HepG2 (cell line): ENCODE measurements at regions not wholly inside any gene's neighbourhood (a gene's known extent, or its start where the extent isn't known, plus 50 kb on each side); places are given as distances from the start of the nearest gene placed in this dataset.

ENCODE experiments used
- ATAC-seq: fragments of 200-7000 bp; cut with Tn5 transposase; 3 replicates; pipeline ENCODE4 v1.9.1; 2020; ENCODE audit warnings: mild to moderate bottlenecking, moderate library complexity
- BruUV-seq: library from RNA; stranded (reverse); fragments of 400-500 nt; replicated peaks from 2 replicates; lab custom pipeline; 2021; lab: Mats Ljungman, UMichigan
- CTCF ChIA-PET: fragments of 300-600 bp; formaldehyde crosslinking; extraction: SDS; loops from one replicate; lab custom pipeline; 2021; ENCODE audit warnings: low total read pairs, inconsistent platforms, low intra/inter-chr PET ratio; lab: Yijun Ruan, JAX
- POLR2A ChIA-PET: fragments of 350-600 bp; sonication (Branson Sonifier 250); formaldehyde crosslinking; loops from one replicate; lab custom pipeline; 2020; ENCODE audit warnings: antibody characterized with exemption, inconsistent platforms; lab: Yijun Ruan, JAX
- DNase-seq: peaks from one replicate; pipeline ENCODE4 v3.0.0-alpha.2; 2015; ENCODE audit warnings: low spot score
- FAIRE-seq: peaks from 3 replicates; lab custom pipeline; 2011; peaks lifted over from hg19 to GRCh38; lab: Jason Lieb, UNC
- H2AFZ ChIP-seq: one replicate; pipeline ENCODE4 v1.6.1; 2011; ENCODE audit warnings: low read length, inconsistent platforms
- H3K27ac ChIP-seq: fragments of 300-600 bp; 3 replicates; pipeline ENCODE4 v1.8.0; 2011; ENCODE audit warnings: mixed run types, mild to moderate bottlenecking, mixed read lengths, low read length, inconsistent platforms; ENCODE audit not compliant: insufficient read depth; ENCODE audit errors: extremely low read length
- H3K27me3 ChIP-seq, 2 experiments: fragments of 200-600 bp in 1 of 2; 2 replicates in 1 of 2; 3 replicates in 1 of 2; pipeline versions ENCODE4 v1.6.0 to v1.8.0; 2011; ENCODE audit warnings: low read length in 2 of 2, mild to moderate bottlenecking in 2 of 2, moderate library complexity in 2 of 2, inconsistent platforms in 1 of 2; ENCODE audit not compliant: insufficient read depth in 2 of 2, control insufficient read depth in 1 of 2
- H3K36me3 ChIP-seq, 2 experiments: fragments of 200-600 bp in 1 of 2; replicated peaks in 1 of 2; 2 replicates in 1 of 2; 3 replicates in 1 of 2; pipeline versions ENCODE4 v1.5.1 to v1.8.0; 2011; ENCODE audit warnings: low read length in 2 of 2, inconsistent platforms in 1 of 2; ENCODE audit not compliant: insufficient read depth in 2 of 2, control insufficient read depth in 1 of 2
- H3K4me1 ChIP-seq: 2 replicates; pipeline ENCODE4 v1.5.1; 2012; ENCODE audit warnings: low read length, inconsistent platforms; ENCODE audit not compliant: insufficient read depth
- H3K4me2 ChIP-seq: 2 replicates; pipeline ENCODE4 v1.6.0; 2011; ENCODE audit warnings: low read depth, low read length, inconsistent platforms
- H3K4me3 ChIP-seq, 3 experiments: fragments of 200-600 bp in 1 of 3; sonication (generic), shearing (Covaris generic) in 1 of 3; replicated peaks in 1 of 3; 2 replicates each; pipeline ENCODE4 v1.5.1; 2011 to 2016; ENCODE audit warnings: low read length in 3 of 3, inconsistent platforms in 2 of 3, low read depth in 2 of 3, mild to moderate bottlenecking in 2 of 3, control low read depth in 1 of 3, mixed read lengths in 1 of 3; ENCODE audit not compliant: insufficient read depth in 1 of 3
- H3K79me2 ChIP-seq: one replicate; pipeline ENCODE4 v1.6.1; 2011; ENCODE audit warnings: low read length, inconsistent platforms; ENCODE audit not compliant: insufficient read depth
- H3K9ac ChIP-seq: 2 replicates; pipeline ENCODE4 v1.6.0; 2011; ENCODE audit warnings: mild to moderate bottlenecking, low read depth, low read length, inconsistent platforms; ENCODE audit not compliant: insufficient read depth
- H3K9me3 ChIP-seq: 2 replicates; pipeline ENCODE4 v1.5.1; 2012; ENCODE audit warnings: mild to moderate bottlenecking, low read length
- H4K20me1 ChIP-seq: 2 replicates; pipeline ENCODE4 v1.6.0; 2011; ENCODE audit warnings: inconsistent platforms, mild to moderate bottlenecking, low read length, moderate library complexity; ENCODE audit not compliant: insufficient read depth
- DPF2 ChIP-seq: sonication (generic); formaldehyde crosslinking; IDR thresholded peaks from 2 replicates; pipeline ENCODE4 v1.4.0; 2020; ENCODE audit warnings: mild to moderate bottlenecking, low read depth, missing genetic modification reagents, borderline replicate concordance
- FOXA1 ChIP-seq, 2 experiments: fragments of 450-650 bp in 1 of 2; sonication (generic) in 1 of 2; formaldehyde crosslinking in 1 of 2; IDR thresholded peaks; 2 replicates each; pipeline versions ENCODE4 v1.4.0 to v1.6.1; 2016 to 2020; ENCODE audit warnings: missing genetic modification reagents in 1 of 2
- NFE2L1 ChIP-seq: sonication (generic); formaldehyde crosslinking; IDR thresholded peaks from 2 replicates; pipeline ENCODE4 v1.4.0; 2020; ENCODE audit warnings: missing genetic modification reagents, mild to moderate bottlenecking, borderline replicate concordance
- NR2F6 ChIP-seq, 2 experiments: IDR thresholded peaks; 2 replicates each; pipeline ENCODE4 v1.6.1; 2016; ENCODE audit warnings: antibody characterized with exemption in 1 of 2, mild to moderate bottlenecking in 1 of 2
- RBM39 ChIP-seq: fragments of 200-400 bp; formaldehyde crosslinking; IDR thresholded peaks from one replicate; pipeline ENCODE4 v1.6.1; 2018; ENCODE audit warnings: antibody characterized with exemption, mild to moderate bottlenecking, low read depth, low read length; ENCODE audit not compliant: poor library complexity, severe bottlenecking
- RXRA ChIP-seq: sonication (generic); formaldehyde crosslinking; IDR thresholded peaks from 2 replicates; pipeline ENCODE4 v1.5.1; 2020; ENCODE audit warnings: missing genetic modification reagents
- SAP130 ChIP-seq: IDR thresholded peaks from 2 replicates; pipeline ENCODE4 v1.6.1; 2016; ENCODE audit warnings: low read depth
- SOX6 ChIP-seq, 2 experiments: fragments of 450-650 bp in 1 of 2; sonication (generic) in 1 of 2; formaldehyde crosslinking in 1 of 2; IDR thresholded peaks; 2 replicates each; pipeline versions ENCODE4 v1.4.0 to v1.6.1; 2017 to 2020; ENCODE audit warnings: antibody characterized with exemption in 1 of 2, mild to moderate bottlenecking in 1 of 2, missing genetic modification reagents in 1 of 2
- STAG1 ChIP-seq: sonication (generic); formaldehyde crosslinking; IDR thresholded peaks from 2 replicates; pipeline ENCODE4 v1.4.0; 2020; ENCODE audit warnings: missing genetic modification reagents
- ZNF225 ChIP-seq: sonication (generic); formaldehyde crosslinking; IDR thresholded peaks from 2 replicates; pipeline ENCODE4 v1.4.0; 2020; ENCODE audit warnings: mild to moderate bottlenecking, missing genetic modification reagents
- ZNF260 ChIP-seq: sonication (generic); formaldehyde crosslinking; IDR thresholded peaks from 2 replicates; pipeline ENCODE4 v1.4.0; 2020; ENCODE audit warnings: missing genetic modification reagents, low read depth, mild to moderate bottlenecking, borderline replicate concordance
- ZNF263 ChIP-seq: sonication (generic); formaldehyde crosslinking; IDR thresholded peaks from 2 replicates; pipeline ENCODE4 v1.4.0; 2020; ENCODE audit warnings: missing genetic modification reagents
- ZNF460 ChIP-seq: sonication (generic); formaldehyde crosslinking; IDR thresholded peaks from 2 replicates; pipeline ENCODE4 v1.5.1; 2020; ENCODE audit warnings: missing genetic modification reagents, mild to moderate bottlenecking, borderline replicate concordance
- ZNF670 ChIP-seq: sonication (generic); formaldehyde crosslinking; IDR thresholded peaks from 2 replicates; pipeline ENCODE4 v1.8.0; 2022; ENCODE audit warnings: mild to moderate bottlenecking, missing genetic modification reagents, borderline replicate concordance
- ZNF776 ChIP-seq: sonication (generic); formaldehyde crosslinking; IDR thresholded peaks from 2 replicates; pipeline ENCODE4 v1.4.0; 2020; ENCODE audit warnings: mild to moderate bottlenecking, missing genetic modification reagents
- WGBS: methylation state at CpG from one replicate; pipeline ENCODE4 v1.1.6; 2017; ENCODE audit warnings: low lambda C conversion rate; 5-methylcytosine and 5-hydroxymethylcytosine counted together
- in situ Hi-C: cut with HindIII; loops from 2 replicates; pipeline ENCODE4 v1.10.0; 2017; ENCODE audit warnings: low pct_unique_long_range_greater_than_20kb; ENCODE audit not compliant: extremely low pct_ligation_motif_present
- intact Hi-C: fragments of 100-400 bp; cut with micrococcal nuclease; formaldehyde crosslinking; loops from one replicate; pipeline ENCODE4 v1.10.0; 2022; ENCODE audit not compliant: unreplicated experiment
- TF ChIP-seq, protein P1 (sequence below): sonication (generic); formaldehyde crosslinking; conservative IDR thresholded peaks from 2 replicates; pipeline ENCODE4 v1.8.0; 2022; ENCODE audit warnings: missing genetic modification reagents
- TF ChIP-seq, protein P2 (sequence below): sonication (generic); formaldehyde crosslinking; IDR thresholded peaks from 2 replicates; pipeline ENCODE4 v1.5.0; 2020; ENCODE audit warnings: missing genetic modification reagents
- TF ChIP-seq, protein P3 (sequence below): sonication (generic); formaldehyde crosslinking; IDR thresholded peaks from 2 replicates; pipeline ENCODE4 v1.9.0; 2021; ENCODE audit warnings: missing genetic modification reagents, borderline replicate concordance
- TF ChIP-seq, protein P4 (sequence below): sonication (generic); formaldehyde crosslinking; IDR thresholded peaks from 2 replicates; pipeline ENCODE4 v1.5.0; 2020; ENCODE audit warnings: mild to moderate bottlenecking, missing genetic modification reagents, borderline replicate concordance

DNA sequence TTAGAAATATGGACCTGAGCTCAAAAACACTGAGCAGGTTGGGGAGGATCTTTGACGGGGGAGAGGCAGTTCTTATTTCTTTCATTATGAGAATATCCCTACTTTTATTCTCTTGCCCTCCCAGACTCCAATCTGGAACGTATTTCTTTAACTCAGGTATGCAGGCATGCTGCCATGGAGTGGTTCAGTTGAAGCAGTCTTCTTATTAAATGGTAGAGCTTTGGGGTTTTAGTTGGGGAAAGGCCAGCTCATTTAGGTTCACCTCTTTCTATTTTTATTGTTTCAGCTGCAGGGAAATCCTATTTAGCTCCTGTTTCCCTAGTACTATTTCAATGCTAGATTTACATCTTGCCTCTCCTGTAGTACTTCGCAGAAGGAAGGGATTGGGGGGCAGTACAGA lies 198.9 kb downstream of the TTLL7 start:
- Histone ChIP-seq H3K9me3 (peaks cover 23% of the 10 kb centered on the region; the same call in 1 of the 2 replicates), H4K20me1 (no peaks in the 10 kb centered on the region), H3K27me3 (no peaks in the 10 kb centered on the region), H3K36me3 (no peaks in the 10 kb centered on the region), H3K4me2 (no peak overlapping the region), H3K79me2 (no peaks in the 10 kb centered on the region), H3K4me3 (no peak overlapping the region), H3K27ac (no peak overlapping the region), H2AFZ (no peak overlapping the region), H3K4me1 (no peaks in the 10 kb centered on the region), H3K9ac (no peak overlapping the region)
- CTCF ChIA-PET: no interaction called here
- intact Hi-C loops (no loop called here), in situ Hi-C loops (no loop called here)
- POLR2A ChIA-PET: no interaction called here
- FAIRE-seq (no peak), DNase-seq (no peak), ATAC-seq (no peak)
- 13% methylated on average over 3 of the region's 3 CpGs for WGBS
- TF ChIP-seq, protein P1, sequence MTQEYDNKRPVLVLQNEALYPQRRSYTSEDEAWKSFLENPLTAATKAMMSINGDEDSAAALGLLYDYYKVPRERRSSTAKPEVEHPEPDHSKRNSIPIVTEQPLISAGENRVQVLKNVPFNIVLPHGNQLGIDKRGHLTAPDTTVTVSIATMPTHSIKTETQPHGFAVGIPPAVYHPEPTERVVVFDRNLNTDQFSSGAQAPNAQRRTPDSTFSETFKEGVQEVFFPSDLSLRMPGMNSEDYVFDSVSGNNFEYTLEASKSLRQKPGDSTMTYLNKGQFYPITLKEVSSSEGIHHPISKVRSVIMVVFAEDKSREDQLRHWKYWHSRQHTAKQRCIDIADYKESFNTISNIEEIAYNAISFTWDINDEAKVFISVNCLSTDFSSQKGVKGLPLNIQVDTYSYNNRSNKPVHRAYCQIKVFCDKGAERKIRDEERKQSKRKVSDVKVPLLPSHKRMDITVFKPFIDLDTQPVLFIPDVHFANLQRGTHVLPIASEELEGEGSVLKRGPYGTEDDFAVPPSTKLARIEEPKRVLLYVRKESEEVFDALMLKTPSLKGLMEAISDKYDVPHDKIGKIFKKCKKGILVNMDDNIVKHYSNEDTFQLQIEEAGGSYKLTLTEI (CRISPR knock-in tag): no peak
- TF ChIP-seq ZNF263 (no peak), DPF2 (CRISPR knock-in tag) (no peak), ZNF260 (CRISPR knock-in tag) (no peak), RBM39 (no peak), SAP130 (CRISPR knock-in tag) (no peak), STAG1 (CRISPR knock-in tag) (no peak), NR2F6 (IDR thresholded peaks at IDR 0.05) (no peak), NR2F6 (CRISPR knock-in tag; IDR thresholded peaks at IDR 0.05) (no peak), ZNF670 (no peak), ZNF460 (CRISPR knock-in tag) (no peak), ZNF225 (no peak), ZNF776 (no peak), SOX6 (IDR thresholded peaks at IDR 0.05) (no peak), SOX6 (CRISPR knock-in tag; IDR thresholded peaks at IDR 0.05) (no peak), FOXA1 (IDR thresholded peaks at IDR 0.05) (no peak), FOXA1 (CRISPR knock-in tag; IDR thresholded peaks at IDR 0.05) (no peak), NFE2L1 (CRISPR knock-in tag) (no peak), RXRA (no peak)
- TF ChIP-seq, protein P2, sequence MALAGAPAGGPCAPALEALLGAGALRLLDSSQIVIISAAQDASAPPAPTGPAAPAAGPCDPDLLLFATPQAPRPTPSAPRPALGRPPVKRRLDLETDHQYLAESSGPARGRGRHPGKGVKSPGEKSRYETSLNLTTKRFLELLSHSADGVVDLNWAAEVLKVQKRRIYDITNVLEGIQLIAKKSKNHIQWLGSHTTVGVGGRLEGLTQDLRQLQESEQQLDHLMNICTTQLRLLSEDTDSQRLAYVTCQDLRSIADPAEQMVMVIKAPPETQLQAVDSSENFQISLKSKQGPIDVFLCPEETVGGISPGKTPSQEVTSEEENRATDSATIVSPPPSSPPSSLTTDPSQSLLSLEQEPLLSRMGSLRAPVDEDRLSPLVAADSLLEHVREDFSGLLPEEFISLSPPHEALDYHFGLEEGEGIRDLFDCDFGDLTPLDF (CRISPR knock-in tag): no peak
- TF ChIP-seq, protein P3, sequence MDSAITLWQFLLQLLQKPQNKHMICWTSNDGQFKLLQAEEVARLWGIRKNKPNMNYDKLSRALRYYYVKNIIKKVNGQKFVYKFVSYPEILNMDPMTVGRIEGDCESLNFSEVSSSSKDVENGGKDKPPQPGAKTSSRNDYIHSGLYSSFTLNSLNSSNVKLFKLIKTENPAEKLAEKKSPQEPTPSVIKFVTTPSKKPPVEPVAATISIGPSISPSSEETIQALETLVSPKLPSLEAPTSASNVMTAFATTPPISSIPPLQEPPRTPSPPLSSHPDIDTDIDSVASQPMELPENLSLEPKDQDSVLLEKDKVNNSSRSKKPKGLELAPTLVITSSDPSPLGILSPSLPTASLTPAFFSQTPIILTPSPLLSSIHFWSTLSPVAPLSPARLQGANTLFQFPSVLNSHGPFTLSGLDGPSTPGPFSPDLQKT (CRISPR knock-in tag): no peak
- TF ChIP-seq, protein P4, sequence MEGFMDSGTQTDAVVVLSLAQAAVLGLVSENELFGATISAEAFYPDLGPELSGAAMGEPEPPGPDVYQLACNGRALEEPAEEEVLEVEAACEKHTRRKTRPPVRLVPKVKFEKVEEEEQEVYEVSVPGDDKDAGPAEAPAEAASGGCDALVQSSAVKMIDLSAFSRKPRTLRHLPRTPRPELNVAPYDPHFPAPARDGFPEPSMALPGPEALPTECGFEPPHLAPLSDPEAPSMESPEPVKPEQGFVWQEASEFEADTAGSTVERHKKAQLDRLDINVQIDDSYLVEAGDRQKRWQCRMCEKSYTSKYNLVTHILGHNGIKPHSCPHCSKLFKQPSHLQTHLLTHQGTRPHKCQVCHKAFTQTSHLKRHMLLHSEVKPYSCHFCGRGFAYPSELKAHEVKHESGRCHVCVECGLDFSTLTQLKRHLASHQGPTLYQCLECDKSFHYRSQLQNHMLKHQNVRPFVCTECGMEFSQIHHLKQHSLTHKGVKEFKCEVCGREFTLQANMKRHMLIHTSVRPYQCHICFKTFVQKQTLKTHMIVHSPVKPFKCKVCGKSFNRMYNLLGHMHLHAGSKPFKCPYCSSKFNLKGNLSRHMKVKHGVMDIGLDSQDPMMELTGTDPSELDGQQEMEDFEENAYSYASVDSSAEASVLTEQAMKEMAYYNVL (CRISPR knock-in tag): no peak
- BruUV-seq: no TSS peak
